Hindlimb muscle (tissue), 1 donor: ENCODE measurements at regions not wholly inside any gene's neighbourhood (a gene's known extent, or its start where the extent isn't known, plus 50 kb on each side); places are given as distances from the start of the nearest gene placed in this dataset.
"Not testable (repeated sequence)": the region's sequence is repeated elsewhere in the genome, so short reads cannot be mapped to it uniquely, and the experiment has no call there.

Source experiments
- DNase-seq: peaks from one replicate; pipeline ENCODE4 v3.0.0-alpha.2; 2013

- no peak for DNase-seq
Measured at GRCh38 chr3:27661797-27662196, 60.3 kb downstream of the EOMES start.

- DNase-seq = no peak
Measured at GRCh38 chr3:27659279-27660021, 62.7 kb downstream of the EOMES start.

GRCh38 chr3:27658741-27659140 is 63.4 kb downstream of the EOMES start:
- no peak for DNase-seq

GRCh38 chr3:27657871-27658270 is 64.3 kb downstream of the EOMES start:
- no peak for DNase-seq

- DNase-seq = no peak
Measured at GRCh38 chr3:27657404-27657803, 64.7 kb downstream of the EOMES start.

GRCh38 chr3:27656790-27657189 is 65.3 kb downstream of the EOMES start:
- DNase-seq = no peak

GRCh38 chr3:27655547-27655946 is 66.6 kb downstream of the EOMES start:
- no peak for DNase-seq

GRCh38 chr3:27653803-27654558 is 68.1 kb downstream of the EOMES start:
- DNase-seq = no peak

- no peak for DNase-seq
Measured at GRCh38 chr3:27649277-27649676, 72.8 kb downstream of the EOMES start.

- no peak for DNase-seq
Measured at GRCh38 chr3:27646896-27647295, 75.2 kb downstream of the EOMES start.

GRCh38 chr3:27644941-27645340 is 77.2 kb downstream of the EOMES start:
- no peak for DNase-seq

GRCh38 chr3:27643355-27643754 is 78.8 kb downstream of the EOMES start:
- no peak for DNase-seq

- no peak for DNase-seq
Measured at GRCh38 chr3:27642796-27643195, 79.3 kb downstream of the EOMES start.

- DNase-seq = no peak
Measured at GRCh38 chr3:27641888-27642601, 80.1 kb downstream of the EOMES start.

GRCh38 chr3:27641271-27641800 is 80.8 kb downstream of the EOMES start:
- no peak for DNase-seq

GRCh38 chr3:27639271-27639670 is 82.9 kb downstream of the EOMES start:
- no peak for DNase-seq

GRCh38 chr3:27638594-27638993 is 83.5 kb downstream of the EOMES start:
- DNase-seq = no peak

- DNase-seq = no peak
Measured at GRCh38 chr3:27637346-27637995, 84.7 kb downstream of the EOMES start.

GRCh38 chr3:27635006-27635405 is 87.1 kb downstream of the EOMES start:
- not testable (repeated sequence) for DNase-seq

- no peak for DNase-seq
Measured at GRCh38 chr3:27633224-27633545, 88.9 kb downstream of the EOMES start.

- DNase-seq = peak; percentile 73
Measured at GRCh38 chr3:27632431-27633223, 89.5 kb downstream of the EOMES start.

GRCh38 chr3:27630885-27631284 is 91.2 kb downstream of the EOMES start:
- DNase-seq = no peak
